ENCODE measurements at regions not wholly inside any gene's neighbourhood (a gene's known extent, or its start where the extent isn't known, plus 50 kb on each side); places are given as distances from the start of the nearest gene placed in this dataset.

- TF ChIP-seq CTCF (IDR thresholded peaks at IDR 0.05; ENCODE audit: insufficient read depth, low read depth, low read length) (no peak), EZH2 (IDR thresholded peaks at IDR 0.05; ENCODE audit: insufficient read depth, low read length) (no peak)
Measured at GRCh38 chr10:28954211-28954610, 276.9 kb downstream of the BAMBI start.
